ENCODE measurements at regions not wholly inside any gene's neighbourhood (a gene's known extent, or its start where the extent isn't known, plus 50 kb on each side); places are given as distances from the start of the nearest gene placed in this dataset.

- in situ Hi-C loops (cut with MboI; ENCODE audit: low pct_unique_long_range_greater_than_20kb, low sequenced_read_pairs, unreplicated experiment), result no loop called here
- no peak for DNase-seq (ENCODE audit: low spot score)
- no peak for TF ChIP-seq CTCF (IDR thresholded peaks at IDR 0.05; ENCODE audit: extremely low read depth, insufficient read depth, missing control alignments)
These were observed 157.1 kb downstream of the TRIML1 start for GRCh38 chr4:188296331-188296730.

- in situ Hi-C loops (cut with MboI; ENCODE audit: low pct_unique_long_range_greater_than_20kb, low sequenced_read_pairs, unreplicated experiment), result no loop called here
- no peak for DNase-seq (ENCODE audit: low spot score)
- TF ChIP-seq CTCF (IDR thresholded peaks at IDR 0.05; ENCODE audit: extremely low read depth, insufficient read depth, missing control alignments), result no peak
These were observed 158.6 kb downstream of the TRIML1 start for GRCh38 chr4:188297873-188298272.

GRCh38 chr4:188299161-188299560 is 159.9 kb downstream of the TRIML1 start:
- TF ChIP-seq CTCF (IDR thresholded peaks at IDR 0.05; ENCODE audit: extremely low read depth, insufficient read depth, missing control alignments), result no peak
- in situ Hi-C loops (cut with MboI; ENCODE audit: low pct_unique_long_range_greater_than_20kb, low sequenced_read_pairs, unreplicated experiment), result no loop called here
- no peak for DNase-seq (ENCODE audit: low spot score)

- no peak for TF ChIP-seq CTCF (IDR thresholded peaks at IDR 0.05; ENCODE audit: extremely low read depth, insufficient read depth, missing control alignments)
- in situ Hi-C loops (cut with MboI; ENCODE audit: low pct_unique_long_range_greater_than_20kb, low sequenced_read_pairs, unreplicated experiment), result no loop called here
- no peak for DNase-seq (ENCODE audit: low spot score)
These were observed 161.1 kb downstream of the TRIML1 start for GRCh38 chr4:188300385-188300784.

GRCh38 chr4:188305690-188306089 is 166.4 kb downstream of the TRIML1 start:
- in situ Hi-C loops (cut with MboI; ENCODE audit: low pct_unique_long_range_greater_than_20kb, low sequenced_read_pairs, unreplicated experiment), result no loop called here
- no peak for TF ChIP-seq CTCF (IDR thresholded peaks at IDR 0.05; ENCODE audit: extremely low read depth, insufficient read depth, missing control alignments)
- no peak for DNase-seq (ENCODE audit: low spot score)

GRCh38 chr4:188307591-188307990 is 168.3 kb downstream of the TRIML1 start:
- DNase-seq (ENCODE audit: low spot score), result no peak
- in situ Hi-C loops (cut with MboI; ENCODE audit: low pct_unique_long_range_greater_than_20kb, low sequenced_read_pairs, unreplicated experiment), result no loop called here
- TF ChIP-seq CTCF (IDR thresholded peaks at IDR 0.05; ENCODE audit: extremely low read depth, insufficient read depth, missing control alignments), result no peak

GRCh38 chr4:188308142-188308541 is 168.9 kb downstream of the TRIML1 start:
- no peak for TF ChIP-seq CTCF (IDR thresholded peaks at IDR 0.05; ENCODE audit: extremely low read depth, insufficient read depth, missing control alignments)
- no peak for DNase-seq (ENCODE audit: low spot score)
- in situ Hi-C loops (cut with MboI; ENCODE audit: low pct_unique_long_range_greater_than_20kb, low sequenced_read_pairs, unreplicated experiment), result no loop called here
